HEK293 (cell line): ENCODE measurements at regions not wholly inside any gene's neighbourhood (a gene's known extent, or its start where the extent isn't known, plus 50 kb on each side); places are given as distances from the start of the nearest gene placed in this dataset.

Experiments used
- CTCF ChIA-PET: fragments of 350-600 bp; formaldehyde crosslinking; extraction: SDS; loops from one replicate; lab custom pipeline; 2021; ENCODE audit warnings: antibody characterized with exemption; lab: Yijun Ruan, JAX
- POLR2A ChIA-PET: fragments of 300-600 bp; formaldehyde crosslinking; extraction: SDS; loops from one replicate; lab custom pipeline; 2020; ENCODE audit warnings: antibody characterized with exemption, inconsistent platforms; lab: Yijun Ruan, JAX
- H3K27ac ChIP-seq: fragments of 200-500 bp; sonication (Bioruptor generic); 2 replicates; pipeline ENCODE4 v1.5.1; 2014; ENCODE audit warnings: low read depth, low read length, control low read depth, inconsistent platforms; ENCODE audit errors: extremely low read depth
- H3K36me3 ChIP-seq, 2 experiments: fragments of 200-500 bp in 1 of 2; sonication (Bioruptor generic) in 1 of 2; 1 replicate in 1 of 2; 2 replicates in 1 of 2; pipeline ENCODE4 v1.5.1; 2014 to 2017; ENCODE audit warnings: inconsistent platforms in 2 of 2, low read length in 2 of 2; ENCODE audit not compliant: control insufficient read depth in 2 of 2, insufficient read depth in 1 of 2
- H3K4me1 ChIP-seq: fragments of 200-500 bp; sonication (Bioruptor generic); 2 replicates; pipeline ENCODE4 v1.5.1; 2014; ENCODE audit warnings: mild to moderate bottlenecking, low read length, inconsistent platforms; ENCODE audit not compliant: control insufficient read depth, insufficient read depth
- H3K4me3 ChIP-seq: 2 replicates; pipeline ENCODE4 v1.5.1; 2011; ENCODE audit warnings: low read depth, mild to moderate bottlenecking, control low read depth, low read length, moderate library complexity
- H3K9me3 ChIP-seq: fragments of 200-500 bp; sonication (Bioruptor generic); 2 replicates; pipeline ENCODE4 v1.5.1; 2014; ENCODE audit warnings: low read depth, low read length, inconsistent platforms; ENCODE audit not compliant: control insufficient read depth, insufficient read depth
- BCL6B ChIP-seq: fragments of 450-650 bp; formaldehyde crosslinking; IDR thresholded peaks from 2 replicates; pipeline ENCODE4 v1.5.1; 2017; ENCODE audit warnings: missing biosample characterization, missing genetic modification characterization
- IKZF3 ChIP-seq: fragments of 450-650 bp; IDR thresholded peaks from 2 replicates; pipeline ENCODE4 v1.5.0; 2018; ENCODE audit warnings: missing biosample characterization, mild to moderate bottlenecking, missing genetic modification characterization, moderate library complexity
- KLF16 ChIP-seq: fragments of 450-650 bp; formaldehyde crosslinking; IDR thresholded peaks from 2 replicates; pipeline ENCODE4 v1.5.1; 2017; ENCODE audit warnings: missing biosample characterization, missing genetic modification characterization
- MEIS1 ChIP-seq: sonication (generic); formaldehyde crosslinking; IDR thresholded peaks from 2 replicates; pipeline ENCODE4 v1.8.1; 2022; ENCODE audit warnings: missing genetic modification reagents, mild to moderate bottlenecking, borderline replicate concordance
- OVOL3 ChIP-seq: fragments of 450-650 bp; formaldehyde crosslinking; IDR thresholded peaks from 2 replicates; pipeline ENCODE4 v1.5.1; 2016; ENCODE audit warnings: missing biosample characterization, missing genetic modification characterization
- SCRT1 ChIP-seq: fragments of 450-650 bp; formaldehyde crosslinking; IDR thresholded peaks from 2 replicates; pipeline ENCODE4 v1.5.1; 2016; ENCODE audit warnings: missing biosample characterization, missing genetic modification characterization, borderline replicate concordance
- TRIM28 ChIP-seq: IDR thresholded peaks from 2 replicates; pipeline ENCODE4 v1.6.1; 2011; ENCODE audit warnings: low read length, control low read depth, borderline replicate concordance
- ZBTB21 ChIP-seq: fragments of 450-650 bp; formaldehyde crosslinking; IDR thresholded peaks from 2 replicates; pipeline ENCODE4 v1.5.1; 2017; ENCODE audit warnings: missing biosample characterization, missing genetic modification characterization
- ZBTB8A ChIP-seq: fragments of 450-650 bp; formaldehyde crosslinking; IDR thresholded peaks from 2 replicates; pipeline ENCODE4 v1.5.1; 2016; ENCODE audit warnings: missing biosample characterization, missing genetic modification characterization
- ZEB2 ChIP-seq: fragments of 450-650 bp; formaldehyde crosslinking; IDR thresholded peaks from 2 replicates; pipeline ENCODE4 v1.5.1; 2016; ENCODE audit warnings: missing biosample characterization, missing genetic modification characterization
- ZFP37 ChIP-seq: fragments of 450-650 bp; formaldehyde crosslinking; IDR thresholded peaks from 2 replicates; pipeline ENCODE4 v1.5.1; 2016; ENCODE audit warnings: missing biosample characterization, missing genetic modification characterization
- ZFP41 ChIP-seq: fragments of 450-650 bp; formaldehyde crosslinking; IDR thresholded peaks from 2 replicates; pipeline ENCODE4 v1.5.1; 2016; ENCODE audit warnings: missing biosample characterization, missing genetic modification characterization, borderline replicate concordance
- ZNF114 ChIP-seq: fragments of 450-650 bp; formaldehyde crosslinking; IDR thresholded peaks from 2 replicates; pipeline ENCODE4 v1.5.0; 2017; ENCODE audit warnings: missing biosample characterization, missing genetic modification characterization
- ZNF132 ChIP-seq: fragments of 450-650 bp; formaldehyde crosslinking; IDR thresholded peaks from 2 replicates; pipeline ENCODE4 v1.5.1; 2017; ENCODE audit warnings: missing biosample characterization, missing genetic modification characterization, borderline replicate concordance
- ZNF169 ChIP-seq: fragments of 450-650 bp; formaldehyde crosslinking; IDR thresholded peaks from 2 replicates; pipeline ENCODE4 v1.5.1; 2016; ENCODE audit warnings: missing biosample characterization, missing genetic modification characterization
- ZNF174 ChIP-seq: fragments of 450-650 bp; formaldehyde crosslinking; IDR thresholded peaks from 2 replicates; pipeline ENCODE4 v1.5.0; 2017; ENCODE audit warnings: missing biosample characterization, mild to moderate bottlenecking, missing genetic modification characterization
- ZNF335 ChIP-seq: fragments of 450-650 bp; formaldehyde crosslinking; conservative IDR thresholded peaks from 2 replicates; pipeline ENCODE4 v1.5.1; 2016; ENCODE audit warnings: missing biosample characterization, missing genetic modification characterization
- ZNF341 ChIP-seq: fragments of 450-650 bp; formaldehyde crosslinking; IDR thresholded peaks from 2 replicates; pipeline ENCODE4; 2016; ENCODE audit warnings: low read depth, missing biosample characterization, missing genetic modification characterization
- ZNF426 ChIP-seq: fragments of 450-650 bp; formaldehyde crosslinking; IDR thresholded peaks from 2 replicates; pipeline ENCODE4 v1.5.1; 2017; ENCODE audit warnings: missing biosample characterization, missing genetic modification characterization, mild to moderate bottlenecking, inconsistent platforms, moderate library complexity
- ZNF654 ChIP-seq: fragments of 450-650 bp; formaldehyde crosslinking; IDR thresholded peaks from 2 replicates; pipeline ENCODE4 v1.5.1; 2016; ENCODE audit warnings: low read depth, missing biosample characterization, missing genetic modification characterization
- ZNF677 ChIP-seq: fragments of 450-650 bp; IDR thresholded peaks from 2 replicates; pipeline ENCODE4 v1.5.0; 2018; ENCODE audit warnings: missing biosample characterization, mild to moderate bottlenecking, missing genetic modification characterization, moderate library complexity
- ZNF776 ChIP-seq: fragments of 450-650 bp; formaldehyde crosslinking; IDR thresholded peaks from 2 replicates; pipeline ENCODE4 v1.5.0; 2017; ENCODE audit warnings: missing biosample characterization, missing genetic modification characterization, borderline replicate concordance
- TF ChIP-seq, protein P1 (sequence below): fragments of 450-650 bp; formaldehyde crosslinking; IDR thresholded peaks from 2 replicates; pipeline ENCODE4 v1.5.1; 2016; ENCODE audit warnings: missing biosample characterization, missing genetic modification characterization, borderline replicate concordance
- TF ChIP-seq, protein P2 (sequence below): fragments of 450-650 bp; formaldehyde crosslinking; IDR thresholded peaks from 2 replicates; pipeline ENCODE4 v1.5.1; 2016; ENCODE audit warnings: missing biosample characterization, missing genetic modification characterization

DNA sequence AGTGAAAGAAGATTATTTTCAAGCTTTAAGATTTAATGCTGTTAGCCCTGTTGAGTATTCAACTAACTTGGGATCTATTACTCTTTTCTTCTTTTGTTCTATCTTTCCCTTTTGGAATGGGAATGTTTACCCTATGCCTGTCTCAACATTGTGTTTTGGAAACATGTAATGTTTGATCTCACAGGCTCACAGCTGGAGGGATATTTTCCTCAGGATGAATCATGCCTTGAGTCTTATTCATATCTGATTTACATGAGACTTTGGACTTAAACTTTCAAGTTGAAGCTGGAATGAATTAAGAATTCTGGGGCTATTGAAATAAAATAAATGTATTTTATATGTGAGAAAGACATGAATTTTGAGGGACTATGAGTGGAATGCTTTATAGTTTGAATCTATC lies 607.8 kb upstream of the PTGER4 start:
- Histone ChIP-seq H3K4me3 (no peak overlapping the region), H3K9me3 (no peaks in the 10 kb centered on the region), H3K4me1 (no peaks in the 10 kb centered on the region), H3K36me3 (no peaks in the 10 kb centered on the region), H3K27ac (no peak overlapping the region)
- ChIA-PET CTCF (interaction anchor here (0.6 kb wide), 1 partner anchor 190 kb away, joined by 3 read pairs; no protein-coding TSS in a partner anchor), POLR2A (no interaction called here)
- no peak for TF ChIP-seq ZFP37
- TF ChIP-seq TRIM28, result no peak
- no peak for TF ChIP-seq ZBTB21 (tag by site-specific recombination)
- no peak for TF ChIP-seq BCL6B (tag by site-specific recombination)
- no peak for TF ChIP-seq ZNF335 (tag by site-specific recombination)
- TF ChIP-seq ZNF677 (tag by site-specific recombination), result no peak
- TF ChIP-seq ZNF114 (tag by site-specific recombination), result no peak
- no peak for TF ChIP-seq ZNF776

DNA sequence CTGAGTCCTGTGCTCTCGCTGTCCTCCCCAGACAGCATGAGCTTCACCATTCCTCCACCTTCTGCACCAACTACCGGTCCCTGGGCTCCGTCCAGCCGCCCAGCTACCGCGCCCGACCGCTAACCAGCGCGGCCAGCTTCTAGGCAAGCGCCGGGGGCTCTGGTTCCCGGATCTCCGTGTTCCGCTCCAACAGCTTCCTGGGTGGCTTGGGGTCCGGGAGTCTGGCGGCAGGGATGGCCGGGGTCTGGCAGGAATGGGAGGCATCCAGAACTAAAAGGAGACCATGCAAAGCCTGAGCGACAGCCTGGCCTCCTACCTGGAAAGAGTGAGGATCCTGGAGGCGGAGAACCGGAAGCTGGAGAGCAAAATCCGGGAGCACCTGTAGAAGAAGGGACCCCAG lies 613.1 kb upstream of the PTGER4 start:
- ChIA-PET POLR2A (no interaction called here), CTCF (interaction anchor here (0.6 kb wide), 1 partner anchor 192 kb away, joined by 3 read pairs; no protein-coding TSS in a partner anchor)
- H3K27ac ChIP-seq, result no peak overlapping the region

GRCh38 chr5:40052808-40053207 lies 626.9 kb upstream of the PTGER4 start:
- POLR2A ChIA-PET, result no interaction called here
- H3K9me3 ChIP-seq, result no peaks in the 10 kb centered on the region
- H3K27ac ChIP-seq, result no peak overlapping the region
- no peaks in the 10 kb centered on the region for H3K36me3 ChIP-seq
- H3K4me1 ChIP-seq, result no peaks in the 10 kb centered on the region
- no peak overlapping the region for H3K4me3 ChIP-seq
- CTCF ChIA-PET, result no interaction called here
- TF ChIP-seq ZBTB8A, result no peak
- no peak for TF ChIP-seq OVOL3
- no peak for TF ChIP-seq KLF16 (tag by site-specific recombination)
- no peak for TF ChIP-seq ZEB2
- TF ChIP-seq ZNF654 (tag by site-specific recombination), result no peak
- TF ChIP-seq ZNF426 (tag by site-specific recombination), result no peak
- TF ChIP-seq, protein P1, sequence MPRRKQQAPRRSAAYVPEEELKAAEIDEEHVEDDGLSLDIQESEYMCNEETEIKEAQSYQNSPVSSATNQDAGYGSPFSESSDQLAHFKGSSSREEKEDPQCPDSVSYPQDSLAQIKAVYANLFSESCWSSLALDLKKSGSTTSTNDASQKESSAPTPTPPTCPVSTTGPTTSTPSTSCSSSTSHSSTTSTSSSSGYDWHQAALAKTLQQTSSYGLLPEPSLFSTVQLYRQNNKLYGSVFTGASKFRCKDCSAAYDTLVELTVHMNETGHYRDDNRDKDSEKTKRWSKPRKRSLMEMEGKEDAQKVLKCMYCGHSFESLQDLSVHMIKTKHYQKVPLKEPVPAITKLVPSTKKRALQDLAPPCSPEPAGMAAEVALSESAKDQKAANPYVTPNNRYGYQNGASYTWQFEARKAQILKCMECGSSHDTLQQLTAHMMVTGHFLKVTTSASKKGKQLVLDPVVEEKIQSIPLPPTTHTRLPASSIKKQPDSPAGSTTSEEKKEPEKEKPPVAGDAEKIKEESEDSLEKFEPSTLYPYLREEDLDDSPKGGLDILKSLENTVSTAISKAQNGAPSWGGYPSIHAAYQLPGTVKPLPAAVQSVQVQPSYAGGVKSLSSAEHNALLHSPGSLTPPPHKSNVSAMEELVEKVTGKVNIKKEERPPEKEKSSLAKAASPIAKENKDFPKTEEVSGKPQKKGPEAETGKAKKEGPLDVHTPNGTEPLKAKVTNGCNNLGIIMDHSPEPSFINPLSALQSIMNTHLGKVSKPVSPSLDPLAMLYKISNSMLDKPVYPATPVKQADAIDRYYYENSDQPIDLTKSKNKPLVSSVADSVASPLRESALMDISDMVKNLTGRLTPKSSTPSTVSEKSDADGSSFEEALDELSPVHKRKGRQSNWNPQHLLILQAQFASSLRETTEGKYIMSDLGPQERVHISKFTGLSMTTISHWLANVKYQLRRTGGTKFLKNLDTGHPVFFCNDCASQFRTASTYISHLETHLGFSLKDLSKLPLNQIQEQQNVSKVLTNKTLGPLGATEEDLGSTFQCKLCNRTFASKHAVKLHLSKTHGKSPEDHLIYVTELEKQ (tag by site-specific recombination), result no peak
- TF ChIP-seq ZFP41 (tag by site-specific recombination), result no peak
- no peak for TF ChIP-seq ZNF341
- TF ChIP-seq ZNF132 (tag by site-specific recombination), result no peak
- no peak for TF ChIP-seq MEIS1 (CRISPR knock-in tag)
- TF ChIP-seq IKZF3 (tag by site-specific recombination), result no peak
- TF ChIP-seq, protein P2, sequence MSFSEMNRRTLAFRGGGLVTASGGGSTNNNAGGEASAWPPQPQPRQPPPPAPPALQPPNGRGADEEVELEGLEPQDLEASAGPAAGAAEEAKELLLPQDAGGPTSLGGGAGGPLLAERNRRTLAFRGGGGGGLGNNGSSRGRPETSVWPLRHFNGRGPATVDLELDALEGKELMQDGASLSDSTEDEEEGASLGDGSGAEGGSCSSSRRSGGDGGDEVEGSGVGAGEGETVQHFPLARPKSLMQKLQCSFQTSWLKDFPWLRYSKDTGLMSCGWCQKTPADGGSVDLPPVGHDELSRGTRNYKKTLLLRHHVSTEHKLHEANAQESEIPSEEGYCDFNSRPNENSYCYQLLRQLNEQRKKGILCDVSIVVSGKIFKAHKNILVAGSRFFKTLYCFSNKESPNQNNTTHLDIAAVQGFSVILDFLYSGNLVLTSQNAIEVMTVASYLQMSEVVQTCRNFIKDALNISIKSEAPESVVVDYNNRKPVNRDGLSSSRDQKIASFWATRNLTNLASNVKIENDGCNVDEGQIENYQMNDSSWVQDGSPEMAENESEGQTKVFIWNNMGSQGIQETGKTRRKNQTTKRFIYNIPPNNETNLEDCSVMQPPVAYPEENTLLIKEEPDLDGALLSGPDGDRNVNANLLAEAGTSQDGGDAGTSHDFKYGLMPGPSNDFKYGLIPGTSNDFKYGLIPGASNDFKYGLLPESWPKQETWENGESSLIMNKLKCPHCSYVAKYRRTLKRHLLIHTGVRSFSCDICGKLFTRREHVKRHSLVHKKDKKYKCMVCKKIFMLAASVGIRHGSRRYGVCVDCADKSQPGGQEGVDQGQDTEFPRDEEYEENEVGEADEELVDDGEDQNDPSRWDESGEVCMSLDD, result no peak

More for the DNA sequence above, 613.1 kb upstream of the PTGER4 start:
- no peak for TF ChIP-seq SCRT1 (tag by site-specific recombination)
- no peak for TF ChIP-seq ZNF174 (tag by site-specific recombination)
- no peak for TF ChIP-seq ZNF169 (tag by site-specific recombination)
- H3K9me3 ChIP-seq, result no peaks in the 10 kb centered on the region
- no peak overlapping the region for H3K4me3 ChIP-seq
- no peaks in the 10 kb centered on the region for H3K4me1 ChIP-seq
- H3K36me3 ChIP-seq, result no peaks in the 10 kb centered on the region
